Spleen (tissue), 7 donors: ENCODE measurements at regions not wholly inside any gene's neighbourhood (a gene's known extent, or its start where the extent isn't known, plus 50 kb on each side); places are given as distances from the start of the nearest gene placed in this dataset.

Experiments used
- POLR2A ChIP-seq, 3 donors: fragments of 450-650 bp; IDR thresholded peaks; one replicate each; pipeline ENCODE4 v1.5.1; 2017; ENCODE audit warnings: antibody characterized with exemption in 3 of 3, mild to moderate bottlenecking in 1 of 3
- POLR2AphosphoS5 ChIP-seq, 3 donors: sonication (generic); formaldehyde crosslinking; IDR thresholded peaks; one replicate each; pipeline ENCODE4 v1.5.1; 2017; ENCODE audit warnings: antibody characterized with exemption in 3 of 3
- TF ChIP-seq, protein P1 (sequence below), 11 experiments: fragments of 200-600 bp in 7 of 11; fragments of 450-650 bp in 4 of 11; sonication (generic) in 4 of 11; IDR thresholded peaks in 8 of 11; conservative IDR thresholded peaks in 3 of 11; 1 replicate in 7 of 11; 2 replicates in 4 of 11; pipeline versions ENCODE4 v1.4.0 to v1.8.0; 2016 to 2021; ENCODE audit warnings: antibody characterized with exemption in 11 of 11, inconsistent platforms in 4 of 11, mild to moderate bottlenecking in 1 of 11
- donor health status: DM: no; HTN: no; CAD: no; lungs with moderate emphysema.
- donor health status: DM: no; HTN: no; CAD: no.
- donor health status: DM: no; HTN: no; CAD: no.

DNA sequence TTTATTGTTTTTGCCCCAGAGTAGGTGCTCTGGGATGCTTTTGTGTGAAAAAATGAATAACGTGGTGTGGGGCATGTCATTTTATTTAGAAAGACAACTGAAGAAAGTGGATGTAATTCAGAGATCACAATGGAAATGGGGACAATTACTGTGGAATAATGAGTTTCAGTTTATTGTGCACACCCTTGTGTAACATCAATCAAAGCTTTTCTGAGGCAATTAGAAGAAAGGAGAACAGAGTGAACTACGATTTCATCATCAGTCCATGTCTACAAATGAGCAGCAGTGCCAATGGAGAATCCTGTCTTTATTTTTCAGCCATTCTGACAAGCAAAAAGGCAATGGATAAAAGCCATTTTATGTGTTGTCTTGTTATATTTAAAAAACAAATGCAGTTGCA lies 339.2 kb downstream of the TMA16 start:
- TF ChIP-seq, protein P1, sequence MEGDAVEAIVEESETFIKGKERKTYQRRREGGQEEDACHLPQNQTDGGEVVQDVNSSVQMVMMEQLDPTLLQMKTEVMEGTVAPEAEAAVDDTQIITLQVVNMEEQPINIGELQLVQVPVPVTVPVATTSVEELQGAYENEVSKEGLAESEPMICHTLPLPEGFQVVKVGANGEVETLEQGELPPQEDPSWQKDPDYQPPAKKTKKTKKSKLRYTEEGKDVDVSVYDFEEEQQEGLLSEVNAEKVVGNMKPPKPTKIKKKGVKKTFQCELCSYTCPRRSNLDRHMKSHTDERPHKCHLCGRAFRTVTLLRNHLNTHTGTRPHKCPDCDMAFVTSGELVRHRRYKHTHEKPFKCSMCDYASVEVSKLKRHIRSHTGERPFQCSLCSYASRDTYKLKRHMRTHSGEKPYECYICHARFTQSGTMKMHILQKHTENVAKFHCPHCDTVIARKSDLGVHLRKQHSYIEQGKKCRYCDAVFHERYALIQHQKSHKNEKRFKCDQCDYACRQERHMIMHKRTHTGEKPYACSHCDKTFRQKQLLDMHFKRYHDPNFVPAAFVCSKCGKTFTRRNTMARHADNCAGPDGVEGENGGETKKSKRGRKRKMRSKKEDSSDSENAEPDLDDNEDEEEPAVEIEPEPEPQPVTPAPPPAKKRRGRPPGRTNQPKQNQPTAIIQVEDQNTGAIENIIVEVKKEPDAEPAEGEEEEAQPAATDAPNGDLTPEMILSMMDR (IDR thresholded peaks at IDR 0.05 in 8 of 11, conservative IDR thresholded peaks at IDR 0.05 in 3 of 11): no peak
- TF ChIP-seq POLR2AphosphoS5 (IDR thresholded peaks at IDR 0.05) (no peak), POLR2A (IDR thresholded peaks at IDR 0.05) (no peak)
